GM12872 (cell line): ENCODE measurements at regions not wholly inside any gene's neighbourhood (a gene's known extent, or its start where the extent isn't known, plus 50 kb on each side); places are given as distances from the start of the nearest gene placed in this dataset.

Experiments
- TF ChIP-seq, protein P1 (sequence below): IDR thresholded peaks from 3 replicates; pipeline ENCODE4 v1.5.1; 2011; ENCODE audit warnings: low read depth, mild to moderate bottlenecking, low read length, moderate library complexity; ENCODE audit not compliant: insufficient read depth

DNA sequence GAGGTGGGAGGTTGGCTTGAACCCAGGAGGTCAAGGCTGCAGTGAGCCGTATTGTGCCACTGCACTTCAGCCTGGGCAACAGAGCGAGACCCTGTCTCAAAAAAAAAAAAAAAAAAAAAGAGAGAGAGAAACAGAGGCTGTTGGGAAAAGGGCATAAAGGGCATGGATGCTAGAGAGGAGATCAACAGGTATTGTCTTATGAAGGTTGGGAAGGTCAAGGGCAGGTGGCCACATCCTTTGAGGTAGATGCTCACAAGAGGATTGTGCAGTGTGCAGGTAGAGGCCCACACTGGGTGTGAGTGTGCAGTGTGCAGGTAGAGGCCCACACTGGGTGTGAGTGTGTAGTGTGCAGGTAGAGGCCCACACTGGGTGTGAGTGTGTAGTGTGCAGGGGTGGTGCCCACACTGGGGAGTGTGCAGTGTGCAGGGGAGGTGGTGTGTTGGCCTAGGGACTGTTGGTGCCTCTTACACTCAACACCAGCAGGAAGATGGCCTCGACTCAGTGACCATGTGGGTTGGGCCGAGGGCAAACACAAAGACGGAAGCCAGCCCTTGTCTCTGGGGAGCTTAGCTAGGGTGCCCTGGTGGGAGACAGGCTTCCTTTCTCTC lies 404.9 kb upstream of the TNRC6C start:
- TF ChIP-seq, protein P1, sequence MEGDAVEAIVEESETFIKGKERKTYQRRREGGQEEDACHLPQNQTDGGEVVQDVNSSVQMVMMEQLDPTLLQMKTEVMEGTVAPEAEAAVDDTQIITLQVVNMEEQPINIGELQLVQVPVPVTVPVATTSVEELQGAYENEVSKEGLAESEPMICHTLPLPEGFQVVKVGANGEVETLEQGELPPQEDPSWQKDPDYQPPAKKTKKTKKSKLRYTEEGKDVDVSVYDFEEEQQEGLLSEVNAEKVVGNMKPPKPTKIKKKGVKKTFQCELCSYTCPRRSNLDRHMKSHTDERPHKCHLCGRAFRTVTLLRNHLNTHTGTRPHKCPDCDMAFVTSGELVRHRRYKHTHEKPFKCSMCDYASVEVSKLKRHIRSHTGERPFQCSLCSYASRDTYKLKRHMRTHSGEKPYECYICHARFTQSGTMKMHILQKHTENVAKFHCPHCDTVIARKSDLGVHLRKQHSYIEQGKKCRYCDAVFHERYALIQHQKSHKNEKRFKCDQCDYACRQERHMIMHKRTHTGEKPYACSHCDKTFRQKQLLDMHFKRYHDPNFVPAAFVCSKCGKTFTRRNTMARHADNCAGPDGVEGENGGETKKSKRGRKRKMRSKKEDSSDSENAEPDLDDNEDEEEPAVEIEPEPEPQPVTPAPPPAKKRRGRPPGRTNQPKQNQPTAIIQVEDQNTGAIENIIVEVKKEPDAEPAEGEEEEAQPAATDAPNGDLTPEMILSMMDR = no peak

- TF ChIP-seq, protein P1 = no peak
Observed at GRCh38 chr17:77555121-77555591, 403.3 kb upstream of the TNRC6C start.

- TF ChIP-seq, protein P1 = no peak
Observed at GRCh38 chr17:77555741-77556291, 402.7 kb upstream of the TNRC6C start.

DNA sequence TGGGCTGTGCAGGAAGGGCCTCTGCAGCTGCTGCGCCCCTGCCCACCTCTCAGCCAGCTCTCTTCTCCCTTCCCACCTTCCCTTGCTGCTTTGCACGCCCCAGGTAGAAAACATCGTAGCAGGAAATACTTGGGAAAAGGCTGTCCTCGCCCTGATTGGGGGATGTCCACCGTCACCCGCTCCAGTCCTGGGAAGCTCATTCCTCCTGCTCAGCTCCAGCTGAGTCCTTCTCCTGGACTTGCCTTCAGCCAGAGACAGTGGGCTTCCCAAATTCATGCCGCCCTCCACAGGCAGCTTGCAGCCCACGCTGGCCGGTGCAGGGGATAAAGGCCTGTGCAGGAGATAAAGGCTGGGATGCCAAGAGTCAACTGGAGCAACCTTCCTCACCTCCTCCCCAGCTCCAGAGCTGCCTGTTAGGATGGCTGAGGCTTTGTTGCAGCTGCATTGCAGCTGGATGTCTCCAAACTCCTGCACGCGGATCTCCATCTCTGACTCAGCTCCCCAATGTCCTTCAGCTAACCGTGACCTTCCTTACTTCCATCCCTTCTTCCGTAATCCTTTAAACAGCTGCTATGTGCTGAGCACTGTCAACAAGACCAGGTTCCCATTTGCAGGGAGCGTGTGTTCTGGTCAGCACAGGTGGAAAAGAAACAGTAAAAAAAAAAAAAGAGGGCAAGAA lies 402.0 kb upstream of the TNRC6C start:
- TF ChIP-seq, protein P1 = no peak

DNA sequence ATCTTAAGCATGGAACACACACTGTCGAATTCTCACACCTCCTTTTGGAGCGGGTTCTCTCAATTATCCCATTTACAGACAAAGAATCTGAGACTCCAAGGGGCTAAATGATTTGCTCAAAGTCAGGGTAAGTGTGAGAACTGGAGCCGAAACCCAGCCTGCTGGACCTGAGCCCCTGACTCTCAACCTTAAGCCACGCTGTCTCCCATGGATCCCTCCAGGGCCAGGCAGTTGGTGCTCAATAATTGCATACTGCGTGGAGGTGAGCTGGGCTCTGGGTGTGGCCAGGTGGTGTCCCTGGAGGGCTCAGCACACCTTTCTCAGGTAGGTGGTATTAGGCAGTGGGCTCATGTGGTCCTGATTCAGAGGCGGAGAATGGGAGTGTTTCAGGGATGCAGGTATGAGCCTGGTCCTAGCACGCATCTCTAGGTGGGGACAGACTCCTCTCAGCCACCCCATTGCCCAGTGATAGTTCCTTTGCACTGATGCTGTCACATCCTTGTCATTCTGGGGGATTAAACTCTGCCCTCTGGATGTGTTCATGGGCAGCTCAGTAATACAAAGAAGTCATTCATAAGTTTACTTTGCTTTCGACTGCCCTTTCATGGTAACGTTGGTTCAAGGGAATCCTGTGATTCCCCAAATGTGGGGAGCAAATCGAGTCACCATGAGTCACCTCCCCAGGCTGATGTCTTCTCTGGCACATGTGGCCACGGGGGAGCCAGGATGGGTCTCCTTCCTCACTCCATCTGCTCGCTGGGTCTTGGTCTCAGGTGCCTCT lies 399.5 kb upstream of the TNRC6C start:
- TF ChIP-seq, protein P1 = no peak

DNA sequence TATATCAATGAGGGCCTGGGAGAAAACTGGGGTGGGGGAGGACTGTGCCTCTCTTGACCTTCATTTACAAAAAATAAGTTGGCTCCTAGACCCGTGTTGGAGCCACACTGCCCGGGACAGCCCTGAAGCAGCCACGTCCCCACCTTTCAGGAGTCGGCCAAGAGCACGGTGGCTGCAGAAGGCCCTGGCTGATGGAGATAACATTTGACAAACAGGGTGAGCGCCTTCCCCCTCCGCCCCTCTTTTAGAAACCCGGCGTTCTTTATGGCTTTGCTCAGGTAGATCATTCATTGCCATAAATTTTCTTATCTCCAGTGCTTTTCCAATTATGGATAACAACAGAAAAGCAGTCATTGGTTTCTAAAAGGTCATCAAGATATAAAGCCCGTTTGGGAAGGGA lies 398.1 kb upstream of the TNRC6C start:
- TF ChIP-seq, protein P1 = no peak

GRCh38 chr17:77560841-77561240 lies 397.7 kb upstream of the TNRC6C start:
- TF ChIP-seq, protein P1 = no peak
